IPS-18c (cell line): ENCODE measurements at regions not wholly inside any gene's neighbourhood (a gene's known extent, or its start where the extent isn't known, plus 50 kb on each side); places are given as distances from the start of the nearest gene placed in this dataset.
"Not testable (repeated sequence)": the region's sequence is repeated elsewhere in the genome, so short reads cannot be mapped to it uniquely, and the experiment has no call there.

Experiments used
- H3K4me3 ChIP-seq: 2 replicates; pipeline ENCODE4 v1.7.0; 2013; ENCODE audit warnings: low read depth, mild to moderate bottlenecking, low read length, moderate library complexity; ENCODE audit not compliant: insufficient read depth
- H3K9me3 ChIP-seq: one replicate; pipeline ENCODE4 v1.6.1; 2013; ENCODE audit warnings: mild to moderate bottlenecking, low read length, moderate library complexity; ENCODE audit not compliant: control insufficient read depth, insufficient read depth

DNA sequence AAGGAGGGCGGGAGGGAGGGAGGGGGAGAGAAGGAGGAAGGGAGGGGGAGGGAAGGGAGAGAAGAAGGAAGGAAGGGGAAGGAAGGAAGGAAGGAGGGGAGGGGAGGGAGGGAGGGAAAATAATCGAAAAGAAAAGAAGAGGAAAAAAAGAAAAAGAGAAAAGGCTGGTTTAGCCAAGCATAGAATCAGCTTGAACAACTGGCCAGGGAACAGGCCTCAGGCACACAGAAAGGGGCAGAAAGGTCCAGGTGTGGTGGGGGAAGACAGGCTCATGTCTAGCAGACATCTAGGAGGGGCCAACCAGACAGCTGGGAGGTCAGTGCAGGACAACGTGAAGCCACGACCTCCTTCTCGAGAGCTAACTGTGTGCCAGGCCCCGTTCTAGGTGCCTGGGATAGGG is 141.8 kb downstream of the HSD17B3 start:
- H3K4me3 ChIP-seq, result no peak overlapping the region
- H3K9me3 ChIP-seq, result no peaks in the 10 kb centered on the region

DNA sequence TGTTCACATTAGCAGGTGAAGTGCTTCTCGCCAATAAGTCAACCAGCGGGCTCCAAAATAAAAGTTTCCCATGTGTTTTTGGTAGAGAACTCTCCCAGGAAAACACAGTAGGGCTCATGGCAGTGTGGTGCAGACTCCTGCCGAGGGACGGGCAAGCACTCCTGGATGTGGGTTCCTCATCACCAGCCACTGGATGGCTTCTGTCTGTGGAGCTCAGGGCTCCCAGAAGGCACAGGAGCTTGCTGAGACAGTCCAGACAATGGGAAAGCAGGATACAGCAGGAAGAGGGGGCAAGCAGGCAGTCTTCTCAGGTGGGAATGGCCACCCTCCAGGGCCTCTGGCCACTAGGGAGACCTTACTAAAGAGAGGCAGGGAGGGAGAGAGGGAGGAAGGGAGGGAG is 142.4 kb downstream of the HSD17B3 start:
- no peak overlapping the region for H3K4me3 ChIP-seq
- no peaks in the 10 kb centered on the region for H3K9me3 ChIP-seq

DNA sequence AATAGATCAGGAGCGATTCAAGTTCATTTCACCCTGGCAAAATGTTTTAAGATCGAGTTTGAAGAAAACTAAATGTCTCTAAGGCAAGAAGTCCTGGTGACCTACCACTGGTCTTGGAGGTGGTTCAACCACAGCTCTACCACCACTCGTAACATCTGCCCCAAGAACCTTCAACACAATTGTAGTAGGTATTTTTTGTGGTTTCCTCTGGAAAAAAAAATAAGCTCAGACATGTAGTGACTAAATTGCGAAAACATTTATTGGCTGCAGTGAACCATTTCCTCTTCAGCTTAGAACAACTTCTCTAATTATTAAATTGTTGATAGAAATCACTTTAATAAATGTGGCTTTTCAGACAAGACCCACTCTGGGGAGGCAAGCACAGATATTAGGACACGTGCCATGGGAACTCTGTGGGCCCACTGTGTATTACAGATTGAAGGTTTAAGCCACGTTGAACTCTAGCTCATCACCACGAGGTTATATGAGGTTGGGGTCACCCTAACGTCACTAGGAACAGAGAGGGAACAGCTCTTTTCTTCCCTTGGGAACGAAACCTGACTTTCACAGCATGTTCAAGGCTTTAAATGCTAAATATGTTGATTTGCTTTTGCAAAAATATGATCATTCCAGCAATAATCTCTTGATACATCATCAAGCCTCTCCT is 142.9 kb downstream of the HSD17B3 start:
- H3K4me3 ChIP-seq, result no peak overlapping the region
- no peaks in the 10 kb centered on the region for H3K9me3 ChIP-seq

DNA sequence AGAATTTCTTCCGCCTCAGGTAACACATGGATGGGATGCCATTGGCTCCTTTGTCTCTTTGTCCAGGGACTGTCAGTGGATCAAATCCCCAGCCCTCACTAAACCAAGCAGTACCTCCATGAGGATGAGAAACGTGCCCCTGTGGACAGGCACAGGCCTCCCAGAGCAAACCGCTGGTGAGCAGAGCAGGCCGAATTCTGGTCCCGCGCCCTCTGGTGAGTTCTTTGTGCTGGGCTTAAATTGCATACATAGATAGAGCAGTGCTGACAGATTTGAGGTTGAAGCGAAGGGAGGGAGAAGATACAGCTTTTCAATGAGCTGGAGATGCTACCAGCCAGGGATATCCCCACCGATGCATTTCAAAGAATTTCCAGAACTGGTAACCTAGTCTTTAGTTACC is 143.8 kb downstream of the HSD17B3 start:
- no peaks in the 10 kb centered on the region for H3K9me3 ChIP-seq
- H3K4me3 ChIP-seq, result no peak overlapping the region

DNA sequence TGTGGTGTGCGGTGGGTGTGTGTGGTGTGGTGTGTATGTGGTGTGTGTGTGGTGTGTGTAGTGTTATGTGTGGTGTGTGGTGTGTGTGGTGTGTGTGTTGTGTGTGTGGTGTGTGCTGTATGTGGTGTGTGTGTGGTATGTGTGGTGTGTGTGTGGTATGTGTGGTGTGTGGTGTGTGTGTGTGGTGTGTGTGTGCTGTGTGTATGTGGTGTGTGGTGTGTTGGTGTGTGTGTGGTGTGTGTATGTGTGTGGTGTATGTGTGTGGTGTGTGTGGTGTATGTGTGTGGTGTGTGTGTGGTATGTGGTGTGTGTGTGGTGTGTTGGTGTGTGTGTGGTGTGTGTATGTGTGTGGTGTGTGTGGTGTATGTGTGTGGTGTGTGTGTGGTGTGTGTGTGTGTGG is 144.3 kb downstream of the HSD17B3 start:
- Histone ChIP-seq H3K9me3 (no peaks in the 10 kb centered on the region), H3K4me3 (no peak overlapping the region)

DNA sequence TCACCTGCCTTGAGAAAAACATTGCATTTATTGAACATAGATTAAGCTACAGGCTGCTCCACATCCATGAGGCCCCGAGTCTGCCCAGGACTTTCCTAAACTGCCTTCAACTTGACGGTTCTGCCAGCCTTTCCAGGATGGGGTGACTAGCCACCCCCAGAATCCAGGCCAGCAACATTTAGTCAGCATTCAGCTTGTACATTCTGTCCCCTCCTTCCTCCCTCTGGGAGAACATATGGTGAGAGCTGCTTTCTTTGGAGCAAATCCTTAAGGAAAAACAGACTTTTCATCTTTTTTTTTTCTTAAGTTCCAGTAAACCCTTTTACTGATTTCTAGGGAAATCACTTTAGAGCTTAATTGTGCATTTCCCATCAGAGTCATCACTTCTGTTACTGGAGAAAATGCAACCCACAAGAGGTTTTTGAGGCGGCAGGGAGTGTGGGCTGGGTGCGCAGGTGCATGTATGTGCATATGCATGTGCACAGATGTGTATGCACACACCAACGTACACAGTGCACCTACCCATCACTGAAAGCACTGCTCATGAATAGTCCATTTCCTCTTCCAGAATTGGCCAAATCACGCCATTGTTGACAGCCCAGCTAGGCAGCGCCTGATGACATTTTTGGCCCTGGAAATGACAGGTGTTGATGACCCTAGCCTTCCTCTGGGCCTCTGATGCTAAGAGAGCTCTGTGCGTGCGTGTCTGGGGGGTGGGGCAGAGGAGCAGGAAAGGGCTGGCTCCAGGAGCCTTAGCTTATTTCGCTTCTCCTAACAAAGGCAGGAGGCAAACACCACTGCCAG is 145.6 kb downstream of the HSD17B3 start:
- Histone ChIP-seq H3K9me3 (no peaks in the 10 kb centered on the region), H3K4me3 (no peak overlapping the region; the same call in 1 of the 2 replicates)

DNA sequence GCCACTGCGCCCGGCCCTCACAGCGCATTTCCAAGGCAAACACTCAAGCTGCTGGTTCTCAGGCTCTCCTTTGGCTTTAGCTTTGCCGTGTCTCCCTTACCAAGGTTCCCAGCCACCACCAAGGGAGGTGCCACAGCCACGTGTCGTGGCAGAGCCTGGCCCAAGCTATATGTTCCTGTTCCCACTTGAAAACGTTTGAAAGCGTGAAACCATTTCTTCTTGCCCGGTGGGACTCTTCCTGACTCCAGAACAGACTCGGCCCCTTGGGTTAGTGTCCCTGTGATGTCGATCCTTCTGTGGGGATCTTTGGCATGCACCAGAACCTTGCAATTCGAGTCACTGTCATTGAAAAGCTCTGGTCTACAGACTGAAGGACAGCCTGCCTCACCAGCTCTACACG is 147.9 kb downstream of the HSD17B3 start:
- Histone ChIP-seq H3K9me3 (no peaks in the 10 kb centered on the region), H3K4me3 (no peak overlapping the region)

DNA sequence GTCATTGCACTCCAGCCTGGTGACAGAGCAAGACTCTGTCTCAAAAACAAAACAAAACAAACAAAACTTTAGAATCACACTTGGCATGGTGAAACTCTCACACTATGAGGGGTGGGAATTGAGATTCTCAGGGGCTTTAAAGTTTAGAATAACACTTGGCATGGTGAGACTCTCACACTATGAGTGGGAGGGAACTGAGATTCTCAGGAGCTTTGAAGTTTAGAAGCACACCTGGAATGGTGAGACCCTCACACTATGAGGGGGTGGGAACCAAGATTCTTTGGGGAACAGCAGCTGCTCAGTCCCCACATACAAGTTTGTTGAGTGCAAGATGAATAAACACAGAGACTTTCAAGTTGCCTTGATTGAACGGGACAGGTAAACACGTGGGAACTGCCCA is 149.4 kb downstream of the HSD17B3 start:
- H3K4me3 ChIP-seq, result no peak overlapping the region
- no peaks in the 10 kb centered on the region for H3K9me3 ChIP-seq

DNA sequence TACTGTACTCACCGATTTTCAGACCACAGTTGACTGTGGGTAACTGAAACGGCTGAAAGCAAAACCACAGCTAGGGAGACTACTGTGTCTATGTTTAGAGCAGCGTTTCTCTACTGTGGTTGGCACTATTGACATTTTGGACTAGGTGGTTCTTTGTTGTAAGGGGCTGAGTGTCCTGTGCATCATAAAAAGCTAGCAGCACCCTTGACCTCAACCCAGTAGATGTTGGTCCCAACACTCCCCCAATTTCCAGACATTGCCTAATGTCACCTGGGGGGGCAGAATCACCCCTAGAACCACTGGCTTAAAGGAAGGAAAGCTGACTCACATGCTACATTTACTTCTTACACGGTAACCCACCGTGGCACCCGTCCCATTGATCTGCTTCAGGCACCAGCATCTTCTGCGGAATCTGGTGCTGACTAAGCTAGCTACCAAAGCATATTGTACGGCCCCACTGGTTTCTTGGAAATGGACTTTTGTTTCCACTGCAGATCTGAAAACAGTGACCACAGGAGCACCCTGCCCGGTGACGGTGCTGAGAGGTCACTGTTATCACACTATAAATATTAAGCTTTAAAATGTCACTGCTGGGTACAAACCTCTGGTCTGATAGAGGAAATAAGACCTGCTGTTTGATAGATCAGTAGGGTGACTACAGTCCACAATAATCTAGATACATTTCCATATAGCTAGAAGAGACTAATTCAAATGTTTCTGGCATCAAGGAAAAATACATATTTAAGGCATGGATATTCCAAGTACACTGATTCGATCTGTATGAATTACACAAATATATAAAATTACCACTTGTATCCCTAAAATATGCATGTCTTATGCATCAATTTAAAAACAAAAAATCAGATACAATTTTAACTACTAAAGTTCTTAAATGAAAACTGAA is 151.4 kb downstream of the HSD17B3 start:
- Histone ChIP-seq H3K4me3 (no peak overlapping the region), H3K9me3 (no peaks in the 10 kb centered on the region)

DNA sequence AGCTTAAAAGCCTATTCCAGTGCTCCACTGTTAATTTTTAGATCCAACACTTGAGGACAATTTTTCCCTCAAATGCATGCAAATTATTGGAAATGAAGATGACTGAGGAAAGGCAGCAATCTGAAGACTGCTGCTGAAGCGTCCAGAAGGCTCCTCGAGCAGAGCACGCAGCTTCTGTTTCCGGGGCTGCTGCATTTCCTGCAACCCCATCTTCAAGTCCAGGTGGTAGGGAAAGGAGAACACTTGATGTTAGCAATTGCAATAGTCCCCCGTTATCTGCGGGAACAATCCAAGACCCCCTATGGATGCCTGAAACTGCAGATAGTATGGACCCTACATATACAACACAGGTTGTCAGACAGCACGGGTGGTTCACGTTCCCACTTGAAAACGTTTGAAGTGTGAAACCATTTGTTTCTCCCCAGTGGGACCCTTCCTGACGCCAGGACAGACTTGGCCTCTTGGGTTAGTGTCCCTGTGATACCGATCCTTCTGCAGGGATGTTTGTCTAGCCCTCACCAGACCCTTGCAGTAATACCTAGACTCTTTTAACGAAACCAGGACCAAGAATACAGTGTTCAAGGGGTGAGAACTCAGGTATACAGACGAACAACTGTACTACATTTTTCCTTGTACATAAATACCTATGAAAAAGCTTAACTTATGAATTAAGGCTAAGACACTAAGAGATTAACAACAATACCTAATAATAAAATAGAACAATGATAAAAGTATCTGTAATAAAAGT is 152.3 kb downstream of the HSD17B3 start:
- Histone ChIP-seq H3K4me3 (no peak overlapping the region), H3K9me3 (no peaks in the 10 kb centered on the region)

DNA sequence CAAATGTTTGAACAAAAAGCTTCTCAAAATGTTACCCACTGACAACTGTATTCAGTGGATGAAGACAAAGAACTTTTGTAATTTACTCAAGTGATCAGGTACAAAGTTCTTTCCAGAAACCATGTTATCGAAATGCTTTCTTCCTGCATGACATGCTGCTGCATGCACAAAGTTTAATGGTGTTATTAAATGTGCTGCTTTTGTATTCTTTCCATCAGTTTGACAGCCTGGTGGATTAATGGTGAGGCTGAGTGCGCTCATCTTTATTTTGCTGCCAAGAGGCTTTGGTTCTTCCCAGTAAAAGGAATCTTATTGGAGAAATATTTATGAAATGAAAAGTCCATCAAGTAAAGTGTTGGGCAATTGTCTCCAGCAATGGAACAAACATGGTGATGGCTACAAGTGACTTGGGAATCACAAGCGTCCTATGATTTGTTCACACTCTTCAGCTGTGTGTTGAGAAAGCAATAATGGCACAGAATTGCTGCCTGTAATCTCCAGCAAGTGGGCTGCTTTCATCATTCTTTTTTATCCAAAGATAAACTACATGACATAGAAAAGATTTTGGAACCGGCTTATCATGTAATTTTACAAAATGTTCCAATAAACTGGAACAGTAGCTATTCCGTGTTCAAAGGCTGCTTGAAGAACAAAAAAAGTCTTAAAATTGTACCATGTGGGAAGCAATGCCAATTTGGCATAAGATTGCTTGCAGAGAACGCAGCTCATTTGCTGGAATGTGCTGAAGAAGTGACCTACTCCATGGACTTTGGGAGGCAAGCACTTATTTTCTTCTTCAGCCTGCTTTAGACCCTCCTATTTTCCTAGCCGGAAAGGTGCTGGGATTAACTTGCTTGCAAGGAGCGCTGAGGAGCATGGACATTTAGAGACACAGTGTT is 153.1 kb downstream of the HSD17B3 start:
- no peaks in the 10 kb centered on the region for H3K9me3 ChIP-seq
- no peak overlapping the region for H3K4me3 ChIP-seq

DNA sequence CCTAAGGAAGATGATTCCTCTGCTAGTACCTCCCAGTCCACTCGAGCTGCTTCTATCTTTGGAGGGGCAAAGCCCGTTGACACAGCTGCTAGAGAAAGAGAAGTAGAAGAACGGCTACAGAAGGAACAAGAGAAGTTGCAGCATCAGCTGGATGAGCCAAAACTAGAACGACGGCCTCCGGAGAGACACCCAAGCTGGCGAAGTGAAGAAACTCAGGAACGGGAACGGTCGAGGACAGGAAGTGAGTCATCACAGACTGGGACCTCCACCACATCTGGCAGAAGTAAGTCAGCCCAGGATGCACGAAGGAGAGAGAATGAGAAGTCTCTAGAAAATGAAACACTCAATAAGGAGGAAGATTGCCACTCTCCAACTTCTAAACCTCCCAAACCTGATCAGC is 154.9 kb downstream of the HSD17B3 start:
- H3K4me3 ChIP-seq, H3K9me3 ChIP-seq: not testable (repeated sequence)

DNA sequence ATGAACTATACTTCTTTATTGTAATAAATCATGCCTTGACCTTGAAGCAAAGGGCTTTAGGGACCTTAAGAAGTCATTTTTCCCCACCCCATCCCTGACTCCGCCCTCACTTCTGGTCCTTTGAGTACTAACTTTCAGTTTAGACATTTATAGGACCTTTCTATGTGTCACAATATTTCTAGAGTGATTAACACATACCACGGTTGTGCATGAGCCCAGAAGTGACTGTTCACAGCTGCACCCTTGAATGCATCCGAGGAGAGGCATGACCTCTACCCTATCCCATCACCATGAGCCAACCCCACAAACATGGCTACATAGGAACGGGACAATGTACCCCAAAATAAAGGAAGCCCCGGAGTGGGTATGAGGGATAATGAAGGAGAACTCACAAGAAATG is 160.3 kb downstream of the HSD17B3 start:
- no peaks in the 10 kb centered on the region for H3K9me3 ChIP-seq
- H3K4me3 ChIP-seq, result no peak overlapping the region

DNA sequence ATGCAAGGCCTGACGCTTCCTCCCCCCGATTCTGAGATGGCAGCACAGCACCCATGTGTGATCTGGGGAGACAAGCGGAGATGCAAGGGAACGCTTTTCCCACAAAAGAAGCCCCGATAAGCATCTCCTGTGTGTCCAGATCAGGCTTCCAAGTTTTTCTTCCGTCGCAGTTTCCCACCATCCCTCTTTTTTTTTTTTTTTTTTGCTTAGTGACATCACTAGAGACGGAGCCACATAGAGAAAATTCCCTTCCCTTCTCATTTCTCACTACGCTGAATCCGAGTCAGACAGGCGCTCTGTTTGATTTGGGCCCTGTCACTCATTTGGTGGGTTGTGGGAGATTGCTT is 160.9 kb downstream of the HSD17B3 start:
- Histone ChIP-seq H3K9me3 (no peaks in the 10 kb centered on the region), H3K4me3 (no peak overlapping the region)

DNA sequence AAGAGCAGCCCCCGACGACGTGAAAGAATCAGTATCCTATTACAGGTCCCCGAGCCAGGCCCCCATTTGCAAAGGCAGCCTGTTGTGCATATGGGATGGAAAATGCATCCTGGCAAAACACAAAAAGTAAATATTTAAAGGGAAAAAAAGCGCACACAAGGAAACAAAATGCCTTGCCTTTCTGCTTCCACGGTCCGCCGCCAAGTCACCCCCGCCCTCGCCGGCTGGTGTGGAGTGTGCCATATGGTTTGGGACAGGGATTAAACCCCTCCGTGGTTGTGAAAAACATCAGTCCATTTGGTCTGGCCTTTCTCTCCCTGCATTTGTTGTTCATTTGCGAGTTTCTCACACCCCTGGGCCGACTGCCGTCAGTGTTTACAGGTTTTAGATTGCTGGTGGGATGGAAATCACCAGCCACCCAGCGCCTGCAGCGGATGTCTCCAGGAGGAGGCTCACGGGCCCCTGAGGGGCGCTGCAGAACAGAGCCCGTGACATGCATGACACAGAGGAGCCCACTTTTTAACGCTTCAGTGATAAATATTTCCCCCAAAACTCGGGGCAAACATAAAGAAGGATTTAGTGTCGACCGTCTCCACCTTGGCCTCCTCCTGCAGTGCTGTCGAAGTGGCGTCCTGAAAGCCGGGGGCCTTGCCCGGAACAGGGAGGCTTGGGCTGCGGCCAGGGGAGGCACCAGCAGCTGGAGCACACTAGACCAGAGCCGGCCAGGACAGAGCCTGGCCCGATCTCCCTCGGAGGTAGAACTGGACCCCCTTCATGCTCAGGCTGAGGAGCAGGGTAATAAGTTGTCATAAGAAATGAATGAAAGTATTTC is 161.5 kb downstream of the HSD17B3 start:
- H3K4me3 ChIP-seq, result no peak overlapping the region

More for the DNA sequence above, 161.5 kb downstream of the HSD17B3 start:
- H3K9me3 ChIP-seq, result no peaks in the 10 kb centered on the region
